GM23338 (cell line): ENCODE measurements at regions not wholly inside any gene's neighbourhood (a gene's known extent, or its start where the extent isn't known, plus 50 kb on each side); places are given as distances from the start of the nearest gene placed in this dataset.

Source experiments
- ATAC-seq: fragments of 200-7000 bp; cut with Tn5 transposase; 3 replicates; pipeline ENCODE4 v1.9.1; 2020
- DNase-seq: peaks from one replicate; pipeline ENCODE4 v3.0.0-alpha.2; 2015; ENCODE audit warnings: low spot score
- H2AFZ ChIP-seq: fragments of 200-600 bp; sonication (generic); 2 replicates; pipeline ENCODE4 v1.8.0; 2016; ENCODE audit warnings: antibody characterized with exemption, mild to moderate bottlenecking, moderate library complexity
- H3F3A ChIP-seq: fragments of 200-600 bp; sonication (generic); replicated peaks from 2 replicates; pipeline ENCODE4 v1.8.0; 2017; ENCODE audit warnings: antibody characterized with exemption, mixed run types, low read depth
- H3K27ac ChIP-seq: fragments of 200-600 bp; sonication (generic); 2 replicates; pipeline ENCODE4 v1.6.1; 2016; ENCODE audit warnings: low read depth
- H3K27me3 ChIP-seq: fragments of 200-600 bp; sonication (generic); 2 replicates; pipeline ENCODE4 v1.8.0; 2016; ENCODE audit warnings: mild to moderate bottlenecking, mixed run types, moderate library complexity; ENCODE audit not compliant: insufficient read depth
- H3K36me3 ChIP-seq: fragments of 200-600 bp; sonication (generic); 2 replicates; pipeline ENCODE4 v1.8.0; 2016; ENCODE audit warnings: mild to moderate bottlenecking; ENCODE audit not compliant: insufficient read depth
- H3K4me1 ChIP-seq: fragments of 200-600 bp; sonication (generic); 2 replicates; pipeline ENCODE4 v1.8.0; 2016; ENCODE audit warnings: mild to moderate bottlenecking, moderate library complexity; ENCODE audit not compliant: insufficient read depth
- H3K4me2 ChIP-seq: fragments of 200-600 bp; sonication (generic); 2 replicates; pipeline ENCODE4 v1.7.1; 2017; ENCODE audit warnings: mixed run types
- H3K4me3 ChIP-seq: fragments of 200-600 bp; sonication (generic); 2 replicates; pipeline ENCODE4 v1.6.1; 2016; ENCODE audit warnings: mixed run types
- H3K79me2 ChIP-seq: fragments of 200-600 bp; sonication (generic); replicated peaks from 2 replicates; pipeline ENCODE4 v1.8.0; 2017; ENCODE audit warnings: mild to moderate bottlenecking; ENCODE audit not compliant: insufficient read depth
- H3K9me2 ChIP-seq: fragments of 200-600 bp; sonication (generic); 2 replicates; pipeline ENCODE4 v1.8.0; 2017; ENCODE audit not compliant: insufficient read depth
- H4K20me1 ChIP-seq: fragments of 200-600 bp; sonication (generic); replicated peaks from 2 replicates; pipeline ENCODE4 v1.8.0; 2017; ENCODE audit warnings: mild to moderate bottlenecking; ENCODE audit not compliant: insufficient read depth
- H3K27ac Mint-ChIP-seq: 2 replicates; pipeline ENCODE4 v1.8.0; 2020; ENCODE audit warnings: inconsistent platforms, mild to moderate bottlenecking, moderate library complexity, mixed read lengths
- H3K27me3 Mint-ChIP-seq: 3 replicates; pipeline ENCODE4 v1.8.0; 2022; ENCODE audit warnings: low read depth, mild to moderate bottlenecking, moderate library complexity, mixed read lengths, inconsistent platforms; ENCODE audit not compliant: insufficient read depth, poor library complexity
- H3K36me3 Mint-ChIP-seq: 3 replicates; pipeline ENCODE4 v1.8.0; 2021; ENCODE audit warnings: low read depth, mild to moderate bottlenecking, inconsistent platforms, moderate library complexity, mixed read lengths
- H3K4me1 Mint-ChIP-seq: 3 replicates; pipeline ENCODE4 v1.8.0; 2020; ENCODE audit warnings: mild to moderate bottlenecking, inconsistent platforms, mixed read lengths
- H3K4me3 Mint-ChIP-seq: 3 replicates; pipeline ENCODE4 v1.8.0; 2021; ENCODE audit warnings: moderate library complexity, mild to moderate bottlenecking, inconsistent platforms, mixed read lengths
- H3K9me3 Mint-ChIP-seq: 3 replicates; pipeline ENCODE4 v1.8.0; 2020; ENCODE audit warnings: moderate library complexity, mild to moderate bottlenecking, inconsistent platforms, mixed read lengths
- EZH2 ChIP-seq: fragments of 200-600 bp; sonication (generic); IDR thresholded peaks from one replicate; pipeline ENCODE4 v1.8.0; 2017; ENCODE audit warnings: antibody characterized with exemption, mild to moderate bottlenecking, low read depth; ENCODE audit not compliant: unreplicated experiment
- EZH2phosphoT487 ChIP-seq: fragments of 200-600 bp; sonication (generic); IDR thresholded peaks from one replicate; pipeline ENCODE4 v1.8.1; 2018; ENCODE audit warnings: antibody characterized with exemption; ENCODE audit not compliant: unreplicated experiment
- POLR2AphosphoS5 ChIP-seq: IDR thresholded peaks from 2 replicates; pipeline ENCODE4 v1.6.1; 2016; ENCODE audit warnings: antibody characterized with exemption, low read depth
- STAT1 ChIP-seq: IDR thresholded peaks from one replicate; pipeline ENCODE4 v1.6.1; 2016; ENCODE audit warnings: antibody characterized with exemption; ENCODE audit not compliant: unreplicated experiment
- ZNF114 ChIP-seq: fragments of 250-450 bp; sonication (Bioruptor Pico); IDR thresholded peaks from 2 replicates; pipeline ENCODE4 v1.5.0; 2020; ENCODE audit warnings: mild to moderate bottlenecking, moderate library complexity
- ZNF331 ChIP-seq: fragments of 250-450 bp; sonication (Bioruptor Pico); IDR thresholded peaks from 2 replicates; pipeline ENCODE4 v1.5.0; 2020; ENCODE audit warnings: low read depth, mild to moderate bottlenecking, moderate library complexity
- TF ChIP-seq, protein P1 (sequence below), 2 experiments: fragments of 200-600 bp in 1 of 2; sonication (generic) in 1 of 2; conservative IDR thresholded peaks; 2 replicates each; pipeline versions ENCODE4 v1.5.1 to v1.6.1; 2016 to 2017; ENCODE audit warnings: antibody characterized with exemption in 2 of 2, low read depth in 2 of 2, mild to moderate bottlenecking in 2 of 2, moderate library complexity in 1 of 2
- TF ChIP-seq, protein P2 (sequence below): IDR thresholded peaks from one replicate; pipeline ENCODE4 v1.6.1; 2018; ENCODE audit warnings: antibody characterized with exemption; ENCODE audit not compliant: unreplicated experiment
- TF ChIP-seq, protein P3 (sequence below): IDR thresholded peaks from 2 replicates; pipeline ENCODE4 v1.6.1; 2016; ENCODE audit warnings: antibody characterized with exemption
- TF ChIP-seq, protein P4 (sequence below): fragments of 250-450 bp; sonication (Bioruptor Pico); IDR thresholded peaks from 2 replicates; pipeline ENCODE4 v1.5.0; 2020; ENCODE audit warnings: mild to moderate bottlenecking, moderate library complexity

DNA sequence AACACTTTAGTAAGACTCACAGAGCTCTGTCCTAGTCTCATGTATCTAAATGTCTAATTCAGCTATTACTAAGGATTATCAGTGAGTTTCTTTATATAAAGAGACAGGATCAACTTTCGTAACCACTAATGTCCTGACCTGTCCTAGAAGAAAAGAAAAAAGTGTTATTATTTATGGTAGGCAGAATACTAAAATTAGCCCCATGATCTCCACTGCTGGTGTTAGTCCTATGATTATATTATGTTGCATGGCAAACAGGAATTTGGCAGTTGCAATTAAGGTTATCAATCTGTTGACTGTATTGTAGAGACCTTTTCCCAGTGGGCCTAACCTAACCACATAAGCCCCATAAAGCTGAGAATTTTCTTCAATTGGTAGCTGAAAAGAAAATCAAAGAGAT is 132.9 kb upstream of the DIO2 start (continued):
- TF ChIP-seq, protein P1, sequence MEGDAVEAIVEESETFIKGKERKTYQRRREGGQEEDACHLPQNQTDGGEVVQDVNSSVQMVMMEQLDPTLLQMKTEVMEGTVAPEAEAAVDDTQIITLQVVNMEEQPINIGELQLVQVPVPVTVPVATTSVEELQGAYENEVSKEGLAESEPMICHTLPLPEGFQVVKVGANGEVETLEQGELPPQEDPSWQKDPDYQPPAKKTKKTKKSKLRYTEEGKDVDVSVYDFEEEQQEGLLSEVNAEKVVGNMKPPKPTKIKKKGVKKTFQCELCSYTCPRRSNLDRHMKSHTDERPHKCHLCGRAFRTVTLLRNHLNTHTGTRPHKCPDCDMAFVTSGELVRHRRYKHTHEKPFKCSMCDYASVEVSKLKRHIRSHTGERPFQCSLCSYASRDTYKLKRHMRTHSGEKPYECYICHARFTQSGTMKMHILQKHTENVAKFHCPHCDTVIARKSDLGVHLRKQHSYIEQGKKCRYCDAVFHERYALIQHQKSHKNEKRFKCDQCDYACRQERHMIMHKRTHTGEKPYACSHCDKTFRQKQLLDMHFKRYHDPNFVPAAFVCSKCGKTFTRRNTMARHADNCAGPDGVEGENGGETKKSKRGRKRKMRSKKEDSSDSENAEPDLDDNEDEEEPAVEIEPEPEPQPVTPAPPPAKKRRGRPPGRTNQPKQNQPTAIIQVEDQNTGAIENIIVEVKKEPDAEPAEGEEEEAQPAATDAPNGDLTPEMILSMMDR (conservative IDR thresholded peaks at IDR 0.05; ENCODE audit: low read depth in 2 of 2) = no peak

DNA sequence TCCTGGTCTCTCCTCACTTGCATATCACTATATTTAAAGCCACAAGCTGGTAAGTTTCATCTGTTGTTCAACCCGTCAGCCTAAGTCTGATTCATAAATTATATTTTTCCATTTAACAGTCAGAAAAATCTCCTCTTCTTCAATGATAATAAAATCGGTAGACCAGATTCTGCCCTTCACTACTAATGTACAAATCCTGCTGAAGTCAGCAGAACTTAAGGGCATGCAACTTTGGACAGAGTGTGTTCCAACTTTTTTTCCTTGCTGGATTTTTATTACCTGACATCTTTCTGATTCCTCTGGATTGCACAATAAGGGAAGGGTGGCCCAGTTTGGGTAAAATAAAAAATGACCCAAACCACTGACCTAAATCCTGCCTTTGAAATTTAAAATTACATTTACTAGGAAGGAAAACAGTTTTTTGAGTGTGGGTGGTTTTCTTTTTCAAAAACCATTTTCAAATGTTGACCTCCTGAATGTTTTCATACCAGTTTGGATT is 125.4 kb upstream of the DIO2 start:
- Histone ChIP-seq H3K4me2 (no peak overlapping the region), H4K20me1 (no peaks in the 10 kb centered on the region), H3K9me2 (peaks cover 15% of the 10 kb centered on the region; the same call in 1 of the 2 replicates), H3K79me2 (no peaks in the 10 kb centered on the region), H2AFZ (no peak overlapping the region), H3K27ac (no peak overlapping the region), H3K4me3 (no peak overlapping the region), H3F3A (no peaks in the 10 kb centered on the region), H3K4me1 (no peaks in the 10 kb centered on the region), H3K36me3 (no peaks in the 10 kb centered on the region), H3K27me3 (no peaks in the 10 kb centered on the region)
- Mint-ChIP-seq H3K27me3 (peaks cover 3% of the 10 kb centered on the region), H3K36me3 (no peaks in the 10 kb centered on the region), H3K4me1 (peaks cover 2% of the 10 kb centered on the region; the same call in 1 of the 3 replicates), H3K9me3 (no peaks in the 10 kb centered on the region), H3K27ac (no peak overlapping the region), H3K4me3 (no peak overlapping the region)
- ATAC-seq = no peak
- no peak for DNase-seq
- TF ChIP-seq, protein P1 (conservative IDR thresholded peaks at IDR 0.05; ENCODE audit: low read depth in 2 of 2) = no peak
- TF ChIP-seq POLR2AphosphoS5 (no peak), EZH2 (no peak), ZNF331 (CRISPR knock-in tag) (no peak), EZH2phosphoT487 (no peak), STAT1 (no peak), ZNF114 (no peak)
- TF ChIP-seq, protein P2, sequence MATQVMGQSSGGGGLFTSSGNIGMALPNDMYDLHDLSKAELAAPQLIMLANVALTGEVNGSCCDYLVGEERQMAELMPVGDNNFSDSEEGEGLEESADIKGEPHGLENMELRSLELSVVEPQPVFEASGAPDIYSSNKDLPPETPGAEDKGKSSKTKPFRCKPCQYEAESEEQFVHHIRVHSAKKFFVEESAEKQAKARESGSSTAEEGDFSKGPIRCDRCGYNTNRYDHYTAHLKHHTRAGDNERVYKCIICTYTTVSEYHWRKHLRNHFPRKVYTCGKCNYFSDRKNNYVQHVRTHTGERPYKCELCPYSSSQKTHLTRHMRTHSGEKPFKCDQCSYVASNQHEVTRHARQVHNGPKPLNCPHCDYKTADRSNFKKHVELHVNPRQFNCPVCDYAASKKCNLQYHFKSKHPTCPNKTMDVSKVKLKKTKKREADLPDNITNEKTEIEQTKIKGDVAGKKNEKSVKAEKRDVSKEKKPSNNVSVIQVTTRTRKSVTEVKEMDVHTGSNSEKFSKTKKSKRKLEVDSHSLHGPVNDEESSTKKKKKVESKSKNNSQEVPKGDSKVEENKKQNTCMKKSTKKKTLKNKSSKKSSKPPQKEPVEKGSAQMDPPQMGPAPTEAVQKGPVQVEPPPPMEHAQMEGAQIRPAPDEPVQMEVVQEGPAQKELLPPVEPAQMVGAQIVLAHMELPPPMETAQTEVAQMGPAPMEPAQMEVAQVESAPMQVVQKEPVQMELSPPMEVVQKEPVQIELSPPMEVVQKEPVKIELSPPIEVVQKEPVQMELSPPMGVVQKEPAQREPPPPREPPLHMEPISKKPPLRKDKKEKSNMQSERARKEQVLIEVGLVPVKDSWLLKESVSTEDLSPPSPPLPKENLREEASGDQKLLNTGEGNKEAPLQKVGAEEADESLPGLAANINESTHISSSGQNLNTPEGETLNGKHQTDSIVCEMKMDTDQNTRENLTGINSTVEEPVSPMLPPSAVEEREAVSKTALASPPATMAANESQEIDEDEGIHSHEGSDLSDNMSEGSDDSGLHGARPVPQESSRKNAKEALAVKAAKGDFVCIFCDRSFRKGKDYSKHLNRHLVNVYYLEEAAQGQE = no peak
- TF ChIP-seq, protein P3, sequence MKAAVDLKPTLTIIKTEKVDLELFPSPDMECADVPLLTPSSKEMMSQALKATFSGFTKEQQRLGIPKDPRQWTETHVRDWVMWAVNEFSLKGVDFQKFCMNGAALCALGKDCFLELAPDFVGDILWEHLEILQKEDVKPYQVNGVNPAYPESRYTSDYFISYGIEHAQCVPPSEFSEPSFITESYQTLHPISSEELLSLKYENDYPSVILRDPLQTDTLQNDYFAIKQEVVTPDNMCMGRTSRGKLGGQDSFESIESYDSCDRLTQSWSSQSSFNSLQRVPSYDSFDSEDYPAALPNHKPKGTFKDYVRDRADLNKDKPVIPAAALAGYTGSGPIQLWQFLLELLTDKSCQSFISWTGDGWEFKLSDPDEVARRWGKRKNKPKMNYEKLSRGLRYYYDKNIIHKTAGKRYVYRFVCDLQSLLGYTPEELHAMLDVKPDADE = no peak
- TF ChIP-seq, protein P4, sequence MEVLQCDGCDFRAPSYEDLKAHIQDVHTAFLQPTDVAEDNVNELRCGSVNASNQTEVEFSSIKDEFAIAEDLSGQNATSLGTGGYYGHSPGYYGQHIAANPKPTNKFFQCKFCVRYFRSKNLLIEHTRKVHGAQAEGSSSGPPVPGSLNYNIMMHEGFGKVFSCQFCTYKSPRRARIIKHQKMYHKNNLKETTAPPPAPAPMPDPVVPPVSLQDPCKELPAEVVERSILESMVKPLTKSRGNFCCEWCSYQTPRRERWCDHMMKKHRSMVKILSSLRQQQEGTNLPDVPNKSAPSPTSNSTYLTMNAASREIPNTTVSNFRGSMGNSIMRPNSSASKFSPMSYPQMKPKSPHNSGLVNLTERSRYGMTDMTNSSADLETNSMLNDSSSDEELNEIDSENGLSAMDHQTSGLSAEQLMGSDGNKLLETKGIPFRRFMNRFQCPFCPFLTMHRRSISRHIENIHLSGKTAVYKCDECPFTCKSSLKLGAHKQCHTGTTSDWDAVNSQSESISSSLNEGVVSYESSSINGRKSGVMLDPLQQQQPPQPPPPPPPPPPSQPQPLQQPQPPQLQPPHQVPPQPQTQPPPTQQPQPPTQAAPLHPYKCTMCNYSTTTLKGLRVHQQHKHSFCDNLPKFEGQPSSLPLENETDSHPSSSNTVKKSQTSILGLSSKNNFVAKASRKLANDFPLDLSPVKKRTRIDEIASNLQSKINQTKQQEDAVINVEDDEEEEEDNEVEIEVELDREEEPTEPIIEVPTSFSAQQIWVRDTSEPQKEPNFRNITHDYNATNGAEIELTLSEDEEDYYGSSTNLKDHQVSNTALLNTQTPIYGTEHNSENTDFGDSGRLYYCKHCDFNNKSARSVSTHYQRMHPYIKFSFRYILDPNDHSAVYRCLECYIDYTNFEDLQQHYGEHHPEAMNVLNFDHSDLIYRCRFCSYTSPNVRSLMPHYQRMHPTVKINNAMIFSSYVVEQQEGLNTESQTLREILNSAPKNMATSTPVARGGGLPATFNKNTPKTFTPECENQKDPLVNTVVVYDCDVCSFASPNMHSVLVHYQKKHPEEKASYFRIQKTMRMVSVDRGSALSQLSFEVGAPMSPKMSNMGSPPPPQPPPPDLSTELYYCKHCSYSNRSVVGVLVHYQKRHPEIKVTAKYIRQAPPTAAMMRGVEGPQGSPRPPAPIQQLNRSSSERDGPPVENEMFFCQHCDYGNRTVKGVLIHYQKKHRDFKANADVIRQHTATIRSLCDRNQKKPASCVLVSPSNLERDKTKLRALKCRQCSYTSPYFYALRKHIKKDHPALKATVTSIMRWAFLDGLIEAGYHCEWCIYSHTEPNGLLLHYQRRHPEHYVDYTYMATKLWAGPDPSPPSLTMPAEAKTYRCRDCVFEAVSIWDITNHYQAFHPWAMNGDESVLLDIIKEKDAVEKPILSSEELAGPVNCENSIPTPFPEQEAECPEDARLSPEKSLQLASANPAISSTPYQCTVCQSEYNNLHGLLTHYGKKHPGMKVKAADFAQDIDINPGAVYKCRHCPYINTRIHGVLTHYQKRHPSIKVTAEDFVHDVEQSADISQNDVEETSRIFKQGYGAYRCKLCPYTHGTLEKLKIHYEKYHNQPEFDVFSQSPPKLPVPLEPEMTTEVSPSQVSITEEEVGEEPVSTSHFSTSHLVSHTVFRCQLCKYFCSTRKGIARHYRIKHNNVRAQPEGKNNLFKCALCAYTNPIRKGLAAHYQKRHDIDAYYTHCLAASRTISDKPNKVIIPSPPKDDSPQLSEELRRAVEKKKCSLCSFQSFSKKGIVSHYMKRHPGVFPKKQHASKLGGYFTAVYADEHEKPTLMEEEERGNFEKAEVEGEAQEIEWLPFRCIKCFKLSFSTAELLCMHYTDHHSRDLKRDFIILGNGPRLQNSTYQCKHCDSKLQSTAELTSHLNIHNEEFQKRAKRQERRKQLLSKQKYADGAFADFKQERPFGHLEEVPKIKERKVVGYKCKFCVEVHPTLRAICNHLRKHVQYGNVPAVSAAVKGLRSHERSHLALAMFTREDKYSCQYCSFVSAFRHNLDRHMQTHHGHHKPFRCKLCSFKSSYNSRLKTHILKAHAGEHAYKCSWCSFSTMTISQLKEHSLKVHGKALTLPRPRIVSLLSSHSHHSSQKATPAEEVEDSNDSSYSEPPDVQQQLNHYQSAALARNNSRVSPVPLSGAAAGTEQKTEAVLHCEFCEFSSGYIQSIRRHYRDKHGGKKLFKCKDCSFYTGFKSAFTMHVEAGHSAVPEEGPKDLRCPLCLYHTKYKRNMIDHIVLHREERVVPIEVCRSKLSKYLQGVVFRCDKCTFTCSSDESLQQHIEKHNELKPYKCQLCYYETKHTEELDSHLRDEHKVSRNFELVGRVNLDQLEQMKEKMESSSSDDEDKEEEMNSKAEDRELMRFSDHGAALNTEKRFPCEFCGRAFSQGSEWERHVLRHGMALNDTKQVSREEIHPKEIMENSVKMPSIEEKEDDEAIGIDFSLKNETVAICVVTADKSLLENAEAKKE (CRISPR knock-in tag) = no peak
